Hepatocyte (in vitro differentiated cells): ENCODE measurements at regions not wholly inside any gene's neighbourhood (a gene's known extent, or its start where the extent isn't known, plus 50 kb on each side); places are given as distances from the start of the nearest gene placed in this dataset.

Experiments
- DNase-seq: peaks from one replicate; pipeline ENCODE4 v3.0.0-alpha.2; 2016; ENCODE audit warnings: low spot score
- H2AFZ ChIP-seq: fragments of 200-600 bp; sonication (generic); 2 replicates; pipeline ENCODE4 v1.6.0; 2016; ENCODE audit warnings: antibody characterized with exemption, mild to moderate bottlenecking
- H3K27ac ChIP-seq: fragments of 200-600 bp; sonication (generic); 2 replicates; pipeline ENCODE4 v1.5.1; 2016; ENCODE audit warnings: mild to moderate bottlenecking
- H3K27me3 ChIP-seq: fragments of 200-600 bp; sonication (generic); 2 replicates; pipeline ENCODE4 v1.6.1; 2016
- H3K36me3 ChIP-seq: fragments of 200-600 bp; sonication (generic); replicated peaks from 2 replicates; pipeline ENCODE4 v1.5.1; 2016; ENCODE audit warnings: low read depth; ENCODE audit not compliant: insufficient read depth
- H3K4me1 ChIP-seq: fragments of 200-600 bp; sonication (generic); 2 replicates; pipeline ENCODE4 v1.5.1; 2016; ENCODE audit warnings: mild to moderate bottlenecking, moderate library complexity; ENCODE audit not compliant: insufficient read depth
- H3K4me2 ChIP-seq: fragments of 200-600 bp; sonication (generic); 2 replicates; pipeline ENCODE4 v1.6.0; 2016
- H3K4me3 ChIP-seq: fragments of 200-600 bp; sonication (generic); 2 replicates; pipeline ENCODE4 v1.5.1; 2016; ENCODE audit warnings: mild to moderate bottlenecking
- H3K79me2 ChIP-seq: fragments of 200-600 bp; sonication (generic); 2 replicates; pipeline ENCODE4 v1.6.0; 2017; ENCODE audit warnings: mild to moderate bottlenecking
- H3K9me2 ChIP-seq: fragments of 200-600 bp; sonication (generic); replicated peaks from 2 replicates; pipeline ENCODE4 v1.6.0; 2017; ENCODE audit warnings: mild to moderate bottlenecking; ENCODE audit not compliant: insufficient read depth
- H3K9me3 ChIP-seq: fragments of 200-600 bp; sonication (generic); 2 replicates; pipeline ENCODE4 v1.5.1; 2016; ENCODE audit warnings: low read depth, mild to moderate bottlenecking
- H4K20me1 ChIP-seq: fragments of 200-600 bp; sonication (generic); 2 replicates; pipeline ENCODE4 v1.6.0; 2016; ENCODE audit warnings: mild to moderate bottlenecking; ENCODE audit not compliant: insufficient read depth, poor library complexity, severe bottlenecking
- EZH2 ChIP-seq: fragments of 200-600 bp; sonication (generic); IDR thresholded peaks from 2 replicates; pipeline ENCODE4 v1.6.1; 2016; ENCODE audit warnings: antibody characterized with exemption, mild to moderate bottlenecking, borderline replicate concordance
- EZH2phosphoT487 ChIP-seq: fragments of 200-600 bp; sonication (generic); IDR thresholded peaks from one replicate; pipeline ENCODE4 v1.6.1; 2018; ENCODE audit warnings: antibody characterized with exemption, mild to moderate bottlenecking, low read depth, moderate library complexity; ENCODE audit not compliant: unreplicated experiment, severe bottlenecking
- WGBS: methylation state at CpG from one replicate; pipeline ENCODE4 v1.1.6; 2016; ENCODE audit warnings: low lambda C conversion rate; ENCODE audit errors: missing lambda C conversion rate; 5-methylcytosine and 5-hydroxymethylcytosine counted together
- TF ChIP-seq, protein P1 (sequence below): fragments of 200-600 bp; sonication (generic); IDR thresholded peaks from 2 replicates; pipeline ENCODE4 v1.5.1; 2016; ENCODE audit warnings: antibody characterized with exemption, mild to moderate bottlenecking; ENCODE audit not compliant: poor library complexity

DNA sequence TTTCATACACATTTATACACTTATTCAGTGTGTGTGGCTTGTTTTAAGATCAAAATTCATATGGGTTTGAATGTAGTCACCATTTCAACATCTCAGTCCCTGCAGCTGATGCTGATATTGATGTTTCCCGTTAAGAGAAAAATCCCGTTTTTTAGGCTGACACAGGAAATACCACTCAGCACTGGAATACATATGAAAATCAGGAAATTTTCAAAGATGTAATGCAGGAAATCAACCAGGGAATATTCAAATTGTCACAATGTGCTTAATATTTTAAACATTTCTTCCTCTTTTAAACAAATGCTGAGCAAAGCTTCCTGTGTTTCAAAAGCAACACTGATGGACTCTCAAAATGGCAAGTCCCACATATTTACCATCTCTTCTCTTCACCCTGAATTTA, 94.5 kb upstream of the MARCKS start:
- Histone ChIP-seq H3K4me2 (no peak overlapping the region), H2AFZ (no peak overlapping the region)

DNA sequence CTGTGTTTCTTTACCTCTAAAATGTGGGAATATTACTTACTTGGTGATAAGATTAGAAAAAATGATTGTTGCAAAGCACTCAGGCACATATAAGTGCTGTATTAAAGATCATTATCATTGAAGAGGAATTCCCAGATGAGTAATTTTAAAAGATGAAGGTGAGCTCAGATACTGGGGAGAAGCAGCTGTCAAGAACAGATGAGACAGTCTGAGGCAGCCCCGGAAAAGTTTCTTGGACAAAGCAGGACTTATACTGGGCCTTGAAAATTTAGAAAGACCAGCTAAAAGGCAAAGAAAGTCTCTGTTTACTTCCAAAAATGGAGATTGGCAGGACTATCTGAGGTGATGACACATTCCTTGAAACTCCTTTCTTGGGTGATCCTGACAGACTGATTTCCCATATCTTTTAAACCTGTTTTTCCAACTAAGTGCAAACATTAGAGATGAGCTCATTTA, 93.8 kb upstream of the MARCKS start:
- H3K4me2 ChIP-seq, result no peak overlapping the region

More for the DNA sequence above, 94.5 kb upstream of the MARCKS start:
- no peak for TF ChIP-seq EZH2phosphoT487
- TF ChIP-seq, protein P1, sequence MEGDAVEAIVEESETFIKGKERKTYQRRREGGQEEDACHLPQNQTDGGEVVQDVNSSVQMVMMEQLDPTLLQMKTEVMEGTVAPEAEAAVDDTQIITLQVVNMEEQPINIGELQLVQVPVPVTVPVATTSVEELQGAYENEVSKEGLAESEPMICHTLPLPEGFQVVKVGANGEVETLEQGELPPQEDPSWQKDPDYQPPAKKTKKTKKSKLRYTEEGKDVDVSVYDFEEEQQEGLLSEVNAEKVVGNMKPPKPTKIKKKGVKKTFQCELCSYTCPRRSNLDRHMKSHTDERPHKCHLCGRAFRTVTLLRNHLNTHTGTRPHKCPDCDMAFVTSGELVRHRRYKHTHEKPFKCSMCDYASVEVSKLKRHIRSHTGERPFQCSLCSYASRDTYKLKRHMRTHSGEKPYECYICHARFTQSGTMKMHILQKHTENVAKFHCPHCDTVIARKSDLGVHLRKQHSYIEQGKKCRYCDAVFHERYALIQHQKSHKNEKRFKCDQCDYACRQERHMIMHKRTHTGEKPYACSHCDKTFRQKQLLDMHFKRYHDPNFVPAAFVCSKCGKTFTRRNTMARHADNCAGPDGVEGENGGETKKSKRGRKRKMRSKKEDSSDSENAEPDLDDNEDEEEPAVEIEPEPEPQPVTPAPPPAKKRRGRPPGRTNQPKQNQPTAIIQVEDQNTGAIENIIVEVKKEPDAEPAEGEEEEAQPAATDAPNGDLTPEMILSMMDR, result no peak
- no peak for TF ChIP-seq EZH2
- Histone ChIP-seq H3K4me1 (no peaks in the 10 kb centered on the region), H3K27ac (peak overlapping the region; percentile 67), H3K9me2 (no peaks in the 10 kb centered on the region), H3K36me3 (no peaks in the 10 kb centered on the region), H4K20me1 (no peaks in the 10 kb centered on the region), H3K27me3 (no peaks in the 10 kb centered on the region), H3K9me3 (no peaks in the 10 kb centered on the region), H3K4me3 (no peak overlapping the region), H3K79me2 (no peaks in the 10 kb centered on the region)
- 61% methylated on average over 2 of the region's 2 CpGs for WGBS
- no peak for DNase-seq

DNA sequence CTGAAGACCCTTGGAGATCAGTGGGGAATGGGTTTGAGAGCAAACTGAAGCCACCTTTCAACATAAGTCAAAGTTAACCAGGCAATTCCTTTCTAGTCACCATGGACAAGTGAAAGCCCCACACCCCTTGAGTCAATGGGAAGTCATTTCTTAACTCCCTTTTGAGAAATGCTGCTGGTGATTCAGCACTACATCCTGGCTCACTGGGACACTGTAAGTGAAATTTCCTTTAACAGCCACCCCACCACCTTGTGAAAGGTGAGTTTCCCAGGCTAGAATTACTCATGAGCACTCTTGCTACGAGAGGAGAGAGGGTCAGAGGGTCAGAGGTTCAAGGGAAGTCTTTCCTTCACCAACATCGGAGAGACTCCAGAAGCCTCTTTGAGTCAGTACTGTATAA, 93.3 kb upstream of the MARCKS start:
- no peak overlapping the region for H3K4me2 ChIP-seq
- TF ChIP-seq EZH2, result no peak
- TF ChIP-seq, protein P1, result no peak
- TF ChIP-seq EZH2phosphoT487, result no peak
- peak overlapping the region; percentile 67 for H3K27ac ChIP-seq
- H3K9me3 ChIP-seq, result no peaks in the 10 kb centered on the region
- no peak overlapping the region for H3K4me3 ChIP-seq
- no peaks in the 10 kb centered on the region for H3K36me3 ChIP-seq
- H3K9me2 ChIP-seq, result no peaks in the 10 kb centered on the region
- no peaks in the 10 kb centered on the region for H4K20me1 ChIP-seq
- peak; percentile 28 for DNase-seq
- H3K4me1 ChIP-seq, result no peaks in the 10 kb centered on the region
- no peaks in the 10 kb centered on the region for H3K79me2 ChIP-seq
- 69% methylated on average over 2 of the region's 2 CpGs for WGBS
- no peaks in the 10 kb centered on the region for H3K27me3 ChIP-seq
- H2AFZ ChIP-seq, result no peak overlapping the region

More for the DNA sequence above, 93.8 kb upstream of the MARCKS start:
- Histone ChIP-seq H3K4me3 (no peak overlapping the region), H3K9me2 (no peaks in the 10 kb centered on the region), H3K27me3 (no peaks in the 10 kb centered on the region), H3K9me3 (no peaks in the 10 kb centered on the region), H3K79me2 (no peaks in the 10 kb centered on the region), H4K20me1 (no peaks in the 10 kb centered on the region), H2AFZ (no peak overlapping the region), H3K36me3 (no peaks in the 10 kb centered on the region), H3K27ac (peak overlapping the region; percentile 67), H3K4me1 (no peaks in the 10 kb centered on the region)
- 35% methylated on average over 1 of the region's 1 CpG for WGBS
- TF ChIP-seq EZH2phosphoT487 (no peak), EZH2 (no peak)
- TF ChIP-seq, protein P1, result no peak
- no peak for DNase-seq

DNA sequence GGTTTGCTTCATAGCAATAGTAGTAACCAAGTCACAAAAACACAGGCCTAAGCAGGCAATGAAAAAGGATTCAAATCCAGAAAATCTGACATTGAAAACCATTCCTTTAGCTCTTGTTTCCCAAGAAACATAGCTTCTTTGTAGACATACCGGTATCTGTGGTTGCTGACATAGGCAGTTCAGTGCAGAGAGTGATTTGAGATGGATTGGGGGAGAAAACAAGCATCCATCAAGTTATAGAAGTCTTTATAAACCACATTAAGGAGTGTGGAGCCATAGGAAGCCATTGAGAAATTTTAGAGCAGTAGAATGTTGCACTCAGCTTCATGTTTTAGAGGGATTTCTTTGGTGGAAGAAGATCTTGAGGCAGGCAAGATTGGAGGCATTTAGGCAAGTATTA, 91.2 kb upstream of the MARCKS start:
- DNase-seq, result no peak
- no peak for TF ChIP-seq EZH2
- TF ChIP-seq EZH2phosphoT487, result no peak
- TF ChIP-seq, protein P1, result no peak
- Histone ChIP-seq H3K4me1 (no peaks in the 10 kb centered on the region), H3K9me2 (no peaks in the 10 kb centered on the region), H2AFZ (no peak overlapping the region), H3K4me2 (no peak overlapping the region), H3K27ac (no peak overlapping the region), H3K4me3 (no peak overlapping the region), H3K36me3 (no peaks in the 10 kb centered on the region), H4K20me1 (no peaks in the 10 kb centered on the region), H3K79me2 (no peaks in the 10 kb centered on the region), H3K9me3 (no peaks in the 10 kb centered on the region), H3K27me3 (no peaks in the 10 kb centered on the region)
- WGBS, result 89% methylated on average over 1 of the region's 1 CpG
